ENCODE measurements at regions not wholly inside any gene's neighbourhood (a gene's known extent, or its start where the extent isn't known, plus 50 kb on each side); places are given as distances from the start of the nearest gene placed in this dataset.

GRCh38 chr10:33453081-33454025, 118.9 kb upstream of the NRP1 start:
- DNase-seq: no peak

- DNase-seq: no peak
Observed at GRCh38 chr10:33448421-33449140, 114.1 kb upstream of the NRP1 start.

DNA sequence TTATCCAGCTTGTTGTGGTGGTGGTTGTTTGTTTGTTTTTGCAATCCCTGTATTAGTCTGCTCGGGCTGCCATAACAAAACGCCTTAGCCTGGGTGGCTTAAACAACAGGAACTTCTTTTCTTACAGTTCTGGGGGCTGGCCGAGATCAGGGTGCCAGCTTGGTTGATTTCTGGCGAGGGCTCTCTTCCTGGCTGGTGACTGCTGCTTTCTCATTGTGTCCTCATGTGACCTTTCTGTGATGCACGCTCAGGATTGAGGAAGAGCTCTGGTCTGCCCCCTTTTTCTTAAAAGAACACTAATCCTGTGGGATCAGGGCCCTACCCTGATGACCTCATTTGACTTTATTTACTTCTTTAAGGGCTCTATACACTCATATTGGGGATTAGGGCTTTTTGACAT, 107.1 kb upstream of the NRP1 start:
- no peak for DNase-seq

DNA sequence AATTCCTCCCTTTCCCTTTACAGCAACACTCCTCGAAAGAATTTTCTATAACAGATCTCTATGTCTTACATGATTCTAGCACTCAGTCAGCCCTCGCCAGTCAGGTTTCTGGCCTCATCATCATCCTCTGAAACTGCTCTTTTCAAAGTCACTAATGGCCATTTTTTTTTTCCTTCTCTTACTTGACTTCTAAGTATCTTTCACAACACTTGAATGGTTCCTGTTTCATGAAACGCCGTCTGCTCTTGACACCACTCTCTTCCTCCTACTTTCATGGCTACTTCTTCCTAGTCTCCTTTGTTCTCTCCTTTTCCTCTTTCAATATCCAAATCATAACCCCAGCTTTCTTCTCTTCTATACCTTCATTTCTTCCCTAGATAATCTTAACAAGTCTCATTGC, 100.5 kb upstream of the NRP1 start:
- no peak for DNase-seq

DNA sequence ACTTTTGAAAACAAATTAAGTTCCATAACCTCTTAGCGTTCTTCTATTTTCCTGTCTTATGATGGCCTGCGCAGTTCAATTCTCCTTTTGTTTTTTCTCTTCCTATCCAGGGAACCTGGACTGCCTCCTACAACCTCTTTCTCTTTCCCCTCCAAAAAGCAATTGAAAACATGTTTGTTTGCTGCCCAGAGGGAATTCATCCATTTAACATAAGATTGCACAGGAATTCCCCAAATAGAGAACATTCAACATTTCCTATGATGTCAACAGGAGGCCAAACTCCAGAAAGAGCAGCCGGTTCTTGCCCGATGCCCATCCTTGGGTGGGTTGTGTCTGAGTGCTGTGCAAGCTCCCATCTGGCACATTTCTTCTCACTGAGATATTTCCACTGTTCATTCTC, 94.2 kb upstream of the NRP1 start:
- DNase-seq: no peak

- DNase-seq: peak; percentile 86
Observed at GRCh38 chr10:33423154-33423529, 88.7 kb upstream of the NRP1 start.

DNA sequence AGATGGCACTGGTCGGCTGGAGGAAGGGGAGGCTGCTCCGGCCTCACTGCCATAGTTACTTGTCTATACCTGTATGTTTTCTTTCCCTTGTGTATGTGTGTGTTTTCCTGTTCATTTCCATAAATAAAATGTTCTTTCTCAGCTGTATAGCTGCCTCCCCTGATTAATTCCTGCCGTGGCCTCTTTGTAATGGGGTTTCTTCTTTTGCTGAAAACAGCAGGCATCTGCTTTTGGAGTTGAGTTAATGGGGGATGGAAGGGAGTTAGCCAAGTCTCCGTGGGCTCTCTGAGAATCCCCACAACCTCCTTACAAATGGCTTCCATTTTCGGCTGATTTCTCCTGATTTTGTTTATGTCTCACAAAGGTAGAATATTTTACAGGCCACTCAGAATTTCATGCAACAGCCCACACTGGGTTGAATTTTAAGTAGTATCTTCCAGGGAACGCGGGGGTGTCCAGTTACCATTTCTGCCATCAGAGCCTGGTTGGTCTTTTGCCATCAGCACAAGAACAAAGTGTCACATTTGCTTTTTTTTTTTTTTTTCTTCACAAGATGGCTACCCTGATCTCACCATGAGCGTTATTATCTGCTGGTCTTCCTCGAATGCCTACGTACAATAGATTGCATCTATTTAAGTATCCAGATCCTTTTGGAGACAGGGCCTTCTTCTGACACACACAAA, 88.1 kb upstream of the NRP1 start:
- peak; percentile 86 for DNase-seq

DNA sequence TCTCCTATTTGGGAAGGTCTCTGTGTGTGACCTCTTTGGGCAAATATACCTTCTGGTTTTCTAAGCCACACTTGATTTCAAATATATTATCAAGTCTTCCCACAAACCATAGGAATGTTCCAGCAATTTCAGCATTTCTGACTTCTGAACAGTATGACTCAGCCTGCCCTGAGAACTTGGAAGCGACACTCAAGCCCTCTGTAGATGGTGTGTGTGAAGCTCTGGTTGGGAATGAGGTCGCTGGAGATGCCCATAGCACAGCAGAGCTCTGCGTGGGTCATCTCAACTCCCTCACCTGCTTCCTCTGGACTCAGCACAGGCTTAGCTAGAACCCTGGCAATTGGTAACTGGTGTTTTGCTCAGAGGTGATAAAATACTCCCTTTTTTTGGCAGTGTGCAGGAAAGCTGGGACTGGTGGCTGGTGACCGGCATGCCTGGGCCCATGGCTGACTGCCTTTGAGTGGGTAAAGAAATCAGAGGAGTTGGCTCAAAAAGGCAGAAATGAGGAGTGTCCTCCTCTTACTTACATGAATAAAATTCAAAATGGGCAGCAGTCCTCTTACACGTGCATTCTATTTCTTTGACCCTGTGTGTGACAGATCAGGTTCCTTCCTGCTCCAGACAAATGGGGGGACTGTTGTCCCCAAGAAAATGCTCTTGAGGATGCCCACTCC, 87.5 kb upstream of the NRP1 start:
- DNase-seq: no peak

DNA sequence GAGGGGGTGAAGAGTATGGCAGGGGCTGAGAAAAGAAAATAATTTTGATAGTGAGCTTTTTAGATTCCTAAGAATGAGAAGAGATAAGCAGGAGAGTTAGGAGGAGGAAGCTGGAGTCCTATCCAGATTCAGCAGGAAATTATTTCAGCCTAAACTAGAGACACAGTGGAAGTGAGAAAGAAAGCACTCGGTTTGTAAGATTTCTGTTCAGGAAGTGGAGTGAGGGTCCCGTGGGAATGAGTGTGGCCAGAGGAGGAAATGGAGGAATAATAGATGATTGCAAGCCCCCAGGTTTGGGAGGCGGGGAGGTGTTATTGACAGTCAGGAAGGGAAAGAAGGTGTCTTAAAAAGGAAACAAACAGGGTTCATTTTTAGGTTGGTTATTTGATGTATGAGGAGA, 84.8 kb upstream of the NRP1 start:
- no peak for DNase-seq

DNA sequence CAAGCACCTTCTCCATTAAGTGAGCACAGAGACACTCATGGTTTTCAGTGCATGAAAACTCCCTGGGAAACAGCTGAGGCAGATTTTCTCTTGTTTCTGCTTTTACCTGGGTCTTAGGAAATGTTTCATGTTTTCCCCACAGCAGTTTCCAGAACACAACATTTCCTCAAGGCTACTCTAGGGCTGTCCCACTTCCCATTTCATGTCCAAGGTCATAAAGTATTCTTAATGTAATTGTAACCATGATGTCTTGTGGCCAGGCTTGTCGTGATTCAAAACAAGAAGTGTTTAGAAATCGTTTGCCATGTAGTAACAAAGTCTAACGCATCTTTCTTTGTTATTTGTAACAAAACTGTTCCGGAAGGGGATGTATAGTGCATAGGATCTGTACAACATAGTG, 83.8 kb upstream of the NRP1 start:
- no peak for DNase-seq

DNA sequence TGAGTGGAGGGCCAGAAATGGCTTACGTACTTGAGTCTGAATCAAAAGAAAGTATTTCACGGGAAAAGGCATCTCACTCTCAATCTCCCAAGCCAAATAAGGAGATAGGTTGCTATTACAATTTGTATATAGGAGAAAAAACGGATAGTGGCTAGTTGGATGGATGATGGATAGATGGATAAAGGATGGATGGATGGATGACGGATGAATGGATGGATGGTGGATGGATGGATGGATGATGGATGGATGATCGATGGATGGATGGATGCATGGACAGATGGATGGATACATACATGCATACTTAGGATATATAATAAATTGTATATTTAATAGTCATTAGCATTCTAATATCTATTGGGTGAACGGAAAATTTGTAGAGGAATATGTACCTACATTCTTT, 82.2 kb upstream of the NRP1 start:
- DNase-seq: no peak

DNA sequence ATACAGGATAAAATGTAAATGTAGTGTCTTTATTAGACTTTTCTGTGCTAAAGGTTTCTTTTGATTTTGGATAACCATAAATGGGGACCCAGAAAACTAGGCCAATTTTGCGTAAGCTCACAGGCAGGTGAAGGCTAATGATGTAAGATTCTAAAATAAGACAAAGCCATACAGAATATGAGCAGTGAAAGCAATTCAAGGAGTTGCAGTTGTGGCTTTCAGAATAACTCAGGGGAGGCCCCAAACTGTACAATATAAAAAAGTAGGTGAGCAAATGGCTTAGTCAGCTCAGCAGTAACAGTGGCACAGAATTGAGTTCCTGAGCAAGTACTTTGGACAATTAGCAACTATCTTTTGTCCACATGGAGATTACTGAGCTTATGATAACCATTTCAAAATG, 81.7 kb upstream of the NRP1 start:
- no peak for DNase-seq

- no peak for DNase-seq
Observed at GRCh38 chr10:33414841-33415240, 80.4 kb upstream of the NRP1 start.

- DNase-seq: no peak
Observed at GRCh38 chr10:33412653-33413361, 78.3 kb upstream of the NRP1 start.

- no peak for DNase-seq
Observed at GRCh38 chr10:33412241-33412640, 77.8 kb upstream of the NRP1 start.

GRCh38 chr10:33410860-33411234, 76.4 kb upstream of the NRP1 start:
- DNase-seq: no peak

DNA sequence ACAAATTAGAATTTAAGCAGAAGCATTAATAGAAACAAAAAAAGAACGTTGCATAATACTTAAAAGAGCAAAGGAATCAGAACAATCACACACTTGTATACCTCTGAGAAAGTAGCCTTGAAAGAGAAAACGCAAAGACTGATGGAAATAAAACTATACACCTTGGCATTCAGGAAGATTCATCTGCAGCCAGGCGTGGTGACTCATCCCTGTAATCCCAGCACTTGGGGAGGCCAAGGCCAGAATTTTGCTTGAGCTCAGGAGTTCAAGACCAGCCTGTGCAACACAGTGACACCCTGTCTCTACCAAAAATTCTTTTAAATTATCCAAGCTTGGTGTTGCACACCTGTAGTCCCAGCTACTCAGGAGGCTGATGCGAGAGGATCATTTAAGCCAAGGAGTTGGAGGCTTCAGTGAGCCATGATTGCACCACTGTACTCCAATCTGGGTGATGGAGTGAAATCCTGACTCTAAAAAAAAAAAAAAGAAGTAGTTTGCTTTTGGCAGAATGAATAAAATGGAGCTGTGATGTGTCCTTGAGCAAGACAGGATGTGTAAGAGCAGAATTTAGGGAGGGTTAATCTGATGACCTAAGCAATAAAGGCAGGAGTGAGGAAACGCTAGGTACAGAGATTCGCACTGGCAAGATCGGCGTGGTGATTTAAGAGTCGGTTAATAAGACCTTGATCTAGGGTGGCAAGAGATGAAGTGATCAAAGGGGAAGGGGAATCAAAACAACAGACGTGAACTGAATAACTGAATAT, 75.8 kb upstream of the NRP1 start:
- no peak for DNase-seq

DNA sequence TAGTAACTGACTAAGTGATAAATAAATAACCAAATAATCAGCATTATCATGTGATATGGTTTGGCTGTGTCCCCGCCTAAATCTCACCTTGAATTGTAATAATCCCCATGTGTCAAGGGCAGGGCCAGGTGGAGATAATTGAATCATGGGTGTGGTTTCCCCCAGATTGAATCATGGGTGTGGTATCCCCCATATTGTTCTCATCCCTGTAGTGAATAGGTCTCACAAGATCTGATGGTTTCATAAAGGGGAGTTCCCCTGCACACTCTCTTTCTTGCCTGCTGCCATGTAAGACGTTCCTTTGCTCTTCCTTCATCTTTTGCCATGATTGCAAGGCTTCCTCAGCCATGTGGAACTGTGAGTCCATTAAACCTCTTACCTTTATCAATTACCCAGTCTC, 72.1 kb upstream of the NRP1 start:
- no peak for DNase-seq

- DNase-seq: no peak
Observed at GRCh38 chr10:33402220-33403073, 68.0 kb upstream of the NRP1 start.

- no peak for DNase-seq
Observed at GRCh38 chr10:33401300-33401699, 66.8 kb upstream of the NRP1 start.

GRCh38 chr10:33398796-33399195, 64.3 kb upstream of the NRP1 start:
- no peak for DNase-seq
